K562 (cell line): ENCODE measurements at regions not wholly inside any gene's neighbourhood (a gene's known extent, or its start where the extent isn't known, plus 50 kb on each side); places are given as distances from the start of the nearest gene placed in this dataset.

Experiments used
- EP300 ChIP-seq: IDR thresholded peaks from 2 replicates; pipeline ENCODE4 v1.6.1; 2012; ENCODE audit warnings: low read length, improper control_type of control experiment
- NCOA6 ChIP-seq: fragments of 450-650 bp; IDR thresholded peaks from 2 replicates; pipeline ENCODE4 v1.6.1; 2017; ENCODE audit warnings: mild to moderate bottlenecking
- NFYB ChIP-seq: IDR thresholded peaks from 2 replicates; pipeline ENCODE4 v1.6.1; 2011; ENCODE audit warnings: mild to moderate bottlenecking, moderate library complexity; ENCODE audit not compliant: insufficient read length; ENCODE audit errors: extremely low read depth
- POLR2A ChIP-seq: fragments of 450-650 bp; conservative IDR thresholded peaks from 2 replicates; pipeline ENCODE4 v1.6.1; 2016
- SIX5 ChIP-seq, 2 experiments: IDR thresholded peaks; 2 replicates each; pipeline ENCODE4 v1.6.1; 2011; ENCODE audit warnings: low read length in 2 of 2, borderline replicate concordance in 1 of 2, low read depth in 1 of 2, mild to moderate bottlenecking in 1 of 2, moderate library complexity in 1 of 2; ENCODE audit not compliant: insufficient read depth in 1 of 2
- USF2 ChIP-seq: sonication (generic); formaldehyde crosslinking; IDR thresholded peaks from 2 replicates; pipeline ENCODE4 v1.5.0; 2020; ENCODE audit warnings: missing genetic modification reagents
- ZFPM2 ChIP-seq: fragments of 250-450 bp; sonication (Bioruptor Pico); IDR thresholded peaks from 2 replicates; pipeline ENCODE4 v1.5.1; 2022; ENCODE audit warnings: mild to moderate bottlenecking
- ZNF518B ChIP-seq: fragments of 250-450 bp; sonication (Bioruptor Pico); IDR thresholded peaks from 2 replicates; pipeline ENCODE4 v1.5.0; 2021; ENCODE audit warnings: mild to moderate bottlenecking, moderate library complexity
- TF ChIP-seq, protein P1 (sequence below), 3 experiments: IDR thresholded peaks in 2 of 3; conservative IDR thresholded peaks in 1 of 3; 2 replicates each; pipeline ENCODE4 v1.5.1; 2011 to 2012; ENCODE audit warnings: low read length in 3 of 3, mild to moderate bottlenecking in 3 of 3, control low read depth in 2 of 3, improper control_type of control experiment in 1 of 3, inconsistent platforms in 1 of 3, low read depth in 1 of 3, mixed read lengths in 1 of 3, moderate library complexity in 1 of 3; ENCODE audit not compliant: insufficient read depth in 2 of 3

DNA sequence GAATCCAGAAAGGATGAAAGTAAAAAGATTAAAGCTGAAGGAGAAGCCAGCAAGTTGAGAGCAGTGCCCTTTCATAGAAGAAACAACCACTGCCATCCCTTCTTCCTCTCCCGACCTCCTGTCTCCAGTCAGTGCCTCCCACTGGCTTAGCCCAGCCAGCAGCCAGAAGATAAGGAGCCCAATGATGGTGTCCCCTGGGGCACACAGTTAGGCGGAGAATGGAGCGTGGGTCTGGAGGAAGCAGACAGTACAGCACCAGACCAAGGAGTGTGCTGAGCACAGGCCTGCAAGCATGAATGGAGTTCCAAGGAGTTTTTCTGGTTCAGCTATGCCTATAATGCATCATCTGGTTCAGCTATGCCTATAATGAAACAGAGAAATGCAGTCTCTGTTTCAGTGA, 54.3 kb upstream of the TNRC6B start:
- no peak for TF ChIP-seq ZFPM2 (CRISPR knock-in tag)
- no peak for TF ChIP-seq EP300
- TF ChIP-seq, protein P1, sequence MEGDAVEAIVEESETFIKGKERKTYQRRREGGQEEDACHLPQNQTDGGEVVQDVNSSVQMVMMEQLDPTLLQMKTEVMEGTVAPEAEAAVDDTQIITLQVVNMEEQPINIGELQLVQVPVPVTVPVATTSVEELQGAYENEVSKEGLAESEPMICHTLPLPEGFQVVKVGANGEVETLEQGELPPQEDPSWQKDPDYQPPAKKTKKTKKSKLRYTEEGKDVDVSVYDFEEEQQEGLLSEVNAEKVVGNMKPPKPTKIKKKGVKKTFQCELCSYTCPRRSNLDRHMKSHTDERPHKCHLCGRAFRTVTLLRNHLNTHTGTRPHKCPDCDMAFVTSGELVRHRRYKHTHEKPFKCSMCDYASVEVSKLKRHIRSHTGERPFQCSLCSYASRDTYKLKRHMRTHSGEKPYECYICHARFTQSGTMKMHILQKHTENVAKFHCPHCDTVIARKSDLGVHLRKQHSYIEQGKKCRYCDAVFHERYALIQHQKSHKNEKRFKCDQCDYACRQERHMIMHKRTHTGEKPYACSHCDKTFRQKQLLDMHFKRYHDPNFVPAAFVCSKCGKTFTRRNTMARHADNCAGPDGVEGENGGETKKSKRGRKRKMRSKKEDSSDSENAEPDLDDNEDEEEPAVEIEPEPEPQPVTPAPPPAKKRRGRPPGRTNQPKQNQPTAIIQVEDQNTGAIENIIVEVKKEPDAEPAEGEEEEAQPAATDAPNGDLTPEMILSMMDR (IDR thresholded peaks at IDR 0.05 in 2 of 3, conservative IDR thresholded peaks at IDR 0.05 in 1 of 3; ENCODE audit: insufficient read depth in 2 of 3, low read depth in 1 of 3, low read length in 3 of 3), result no peak
- TF ChIP-seq POLR2A, result no peak
- TF ChIP-seq NFYB, result no peak
- TF ChIP-seq USF2 (CRISPR knock-in tag), result no peak
- no peak for TF ChIP-seq NCOA6
- no peak for TF ChIP-seq SIX5 (IDR thresholded peaks at IDR 0.05; ENCODE audit: borderline replicate concordance in 1 of 2, insufficient read depth in 1 of 2, low read depth in 1 of 2, low read length in 2 of 2)
- TF ChIP-seq ZNF518B (CRISPR knock-in tag), result no peak
